ENCODE measurements at regions not wholly inside any gene's neighbourhood (a gene's known extent, or its start where the extent isn't known, plus 50 kb on each side); places are given as distances from the start of the nearest gene placed in this dataset.

GRCh38 chr14:101000711-101001250 is 97.3 kb upstream of the RTL1 start:
- H3K27me3 ChIP-seq (replicated peaks in 1 of 2; ENCODE audit: control insufficient read depth in 2 of 2, extremely low read depth in 1 of 2, insufficient read depth in 2 of 2, low read length in 1 of 2): peaks cover 0 to 28% of the 10 kb centered on the region in 2 experiments
- H3K4me1 ChIP-seq (ENCODE audit: control insufficient read depth in 1 of 2, extremely low read depth in 1 of 2, insufficient read depth in 2 of 2, low read length in 2 of 2): no peaks in the 10 kb centered on the region
- ChIA-PET POLR2A (no interaction called here), CTCF (no interaction called here)
- Mint-ChIP-seq H3K27ac (no peak overlapping the region), H3K9me3 (no peaks in the 10 kb centered on the region), H3K4me1 (no peaks in the 10 kb centered on the region), H3K4me3 (no peak overlapping the region), H3K27me3 (peaks cover 32 to 34% of the 10 kb centered on the region in 2 donors), H3K36me3 (no peaks in the 10 kb centered on the region)
- no peaks in the 10 kb centered on the region for H3K9me3 ChIP-seq
- no peak overlapping the region for H3K4me3 ChIP-seq (ENCODE audit: control insufficient read depth in 1 of 2, extremely low read depth in 1 of 2, low read length in 1 of 2)
- 43% methylated on average over 4 of the region's 4 CpGs for WGBS (ENCODE audit: insufficient coverage)
- H3K27ac ChIP-seq (ENCODE audit: low read length): no peak overlapping the region
- H3K36me3 ChIP-seq (ENCODE audit: control insufficient read depth in 2 of 2, extremely low read depth in 1 of 2, insufficient read depth in 1 of 2, low read length in 1 of 2): no peaks in the 10 kb centered on the region
- no peak for DNase-seq
- no peak for ATAC-seq (replicated peaks in 1 of 4)

GRCh38 chr14:101001311-101002069 is 98.0 kb upstream of the RTL1 start:
- no peaks in the 10 kb centered on the region for H3K4me1 ChIP-seq (ENCODE audit: control insufficient read depth in 1 of 2, extremely low read depth in 1 of 2, insufficient read depth in 2 of 2, low read length in 2 of 2)
- no peak overlapping the region for H3K4me3 ChIP-seq (ENCODE audit: control insufficient read depth in 1 of 2, extremely low read depth in 1 of 2, low read length in 1 of 2)
- H3K9me3 ChIP-seq: no peaks in the 10 kb centered on the region
- Mint-ChIP-seq H3K27me3 (peaks cover 30 to 36% of the 10 kb centered on the region in 2 donors), H3K4me1 (peaks cover 0 to 3% (median 0%) of the 10 kb centered on the region in 3 donors), H3K4me3 (no peak overlapping the region), H3K27ac (no peak overlapping the region), H3K9me3 (no peaks in the 10 kb centered on the region), H3K36me3 (no peaks in the 10 kb centered on the region)
- H3K36me3 ChIP-seq (ENCODE audit: control insufficient read depth in 2 of 2, extremely low read depth in 1 of 2, insufficient read depth in 1 of 2, low read length in 1 of 2): no peaks in the 10 kb centered on the region
- ChIA-PET POLR2A (no interaction called here), CTCF (no interaction called here)
- WGBS (ENCODE audit: insufficient coverage): 87% methylated on average over 9 of the region's 12 CpGs
- no peak overlapping the region for H3K27ac ChIP-seq (ENCODE audit: low read length)
- no peak for ATAC-seq (replicated peaks in 1 of 4)
- peaks cover 0 to 35% of the 10 kb centered on the region in 2 experiments for H3K27me3 ChIP-seq (replicated peaks in 1 of 2; ENCODE audit: control insufficient read depth in 2 of 2, extremely low read depth in 1 of 2, insufficient read depth in 2 of 2, low read length in 1 of 2)
- DNase-seq: no peak

GRCh38 chr14:101002738-101003137 is 99.2 kb upstream of the RTL1 start:
- Histone ChIP-seq H3K4me3 (ENCODE audit: control insufficient read depth in 1 of 2, extremely low read depth in 1 of 2, low read length in 1 of 2) (no peak overlapping the region), H3K36me3 (ENCODE audit: control insufficient read depth in 2 of 2, extremely low read depth in 1 of 2, insufficient read depth in 1 of 2, low read length in 1 of 2) (no peaks in the 10 kb centered on the region), H3K4me1 (ENCODE audit: control insufficient read depth in 1 of 2, extremely low read depth in 1 of 2, insufficient read depth in 2 of 2, low read length in 2 of 2) (no peaks in the 10 kb centered on the region), H3K27ac (ENCODE audit: low read length) (no peak overlapping the region), H3K9me3 (no peaks in the 10 kb centered on the region), H3K27me3 (replicated peaks in 1 of 2; ENCODE audit: control insufficient read depth in 2 of 2, extremely low read depth in 1 of 2, insufficient read depth in 2 of 2, low read length in 1 of 2) (peaks cover 0 to 39% of the 10 kb centered on the region in 2 experiments)
- ChIA-PET CTCF (no interaction called here), POLR2A (no interaction called here)
- no peaks in the 10 kb centered on the region for H3K36me3 Mint-ChIP-seq
- peaks cover 0 to 3% (median 0%) of the 10 kb centered on the region in 3 donors for H3K4me1 Mint-ChIP-seq
- ATAC-seq (replicated peaks in 1 of 4): no peak
- H3K27me3 Mint-ChIP-seq: peaks cover 34 to 43% of the 10 kb centered on the region in 2 donors
- H3K4me3 Mint-ChIP-seq: no peak overlapping the region
- no peak overlapping the region for H3K27ac Mint-ChIP-seq
- WGBS (ENCODE audit: insufficient coverage): no CpG with 5 or more reads among the region's 7 CpGs
- H3K9me3 Mint-ChIP-seq: no peaks in the 10 kb centered on the region
- no peak for DNase-seq

GRCh38 chr14:101004176-101004575 is 100.7 kb upstream of the RTL1 start:
- no peaks in the 10 kb centered on the region for H3K9me3 Mint-ChIP-seq
- CTCF ChIA-PET: no interaction called here

GRCh38 chr14:101004954-101005353 is 101.4 kb upstream of the RTL1 start:
- H3K36me3 Mint-ChIP-seq: no peaks in the 10 kb centered on the region
- no peaks in the 10 kb centered on the region for H3K36me3 ChIP-seq (ENCODE audit: control insufficient read depth in 2 of 2, extremely low read depth in 1 of 2, insufficient read depth in 1 of 2, low read length in 1 of 2)
- ChIA-PET POLR2A (no interaction called here), CTCF (no interaction called here)
- H3K4me3 Mint-ChIP-seq: no peak overlapping the region
- H3K4me3 ChIP-seq (ENCODE audit: control insufficient read depth in 1 of 2, extremely low read depth in 1 of 2, low read length in 1 of 2): no peak overlapping the region
- peaks cover 0 to 3% (median 0%) of the 10 kb centered on the region in 3 donors for H3K4me1 Mint-ChIP-seq
- no peak overlapping the region for H3K27ac Mint-ChIP-seq
- H3K27me3 ChIP-seq (replicated peaks in 1 of 2; ENCODE audit: control insufficient read depth in 2 of 2, extremely low read depth in 1 of 2, insufficient read depth in 2 of 2, low read length in 1 of 2): peaks cover 0 to 46% of the 10 kb centered on the region in 2 experiments
- H3K27ac ChIP-seq (ENCODE audit: low read length): no peak overlapping the region
- ATAC-seq (replicated peaks in 1 of 4): no peak
- no peak for DNase-seq
- H3K27me3 Mint-ChIP-seq: peaks cover 44 to 47% of the 10 kb centered on the region in 2 donors
- H3K9me3 Mint-ChIP-seq: no peaks in the 10 kb centered on the region
- 48% methylated on average over 7 of the region's 10 CpGs for WGBS (ENCODE audit: insufficient coverage)
- H3K4me1 ChIP-seq (ENCODE audit: control insufficient read depth in 1 of 2, extremely low read depth in 1 of 2, insufficient read depth in 2 of 2, low read length in 2 of 2): no peaks in the 10 kb centered on the region
- H3K9me3 ChIP-seq: no peaks in the 10 kb centered on the region

More at GRCh38 chr14:101004176-101004575, 100.7 kb upstream of the RTL1 start:
- Histone ChIP-seq H3K36me3 (ENCODE audit: control insufficient read depth in 2 of 2, extremely low read depth in 1 of 2, insufficient read depth in 1 of 2, low read length in 1 of 2) (no peaks in the 10 kb centered on the region), H3K4me3 (ENCODE audit: control insufficient read depth in 1 of 2, extremely low read depth in 1 of 2, low read length in 1 of 2) (no peak overlapping the region), H3K27me3 (replicated peaks in 1 of 2; ENCODE audit: control insufficient read depth in 2 of 2, extremely low read depth in 1 of 2, insufficient read depth in 2 of 2, low read length in 1 of 2) (peaks cover 0 to 45% of the 10 kb centered on the region in 2 experiments), H3K9me3 (no peaks in the 10 kb centered on the region), H3K4me1 (ENCODE audit: control insufficient read depth in 1 of 2, extremely low read depth in 1 of 2, insufficient read depth in 2 of 2, low read length in 2 of 2) (no peaks in the 10 kb centered on the region), H3K27ac (ENCODE audit: low read length) (no peak overlapping the region)
- 82% methylated on average over 9 of the region's 9 CpGs for WGBS (ENCODE audit: insufficient coverage)
- Mint-ChIP-seq H3K27me3 (peaks cover 36 to 43% of the 10 kb centered on the region in 2 donors), H3K27ac (no peak overlapping the region), H3K4me3 (no peak overlapping the region), H3K36me3 (no peaks in the 10 kb centered on the region), H3K4me1 (peaks cover 0 to 3% (median 0%) of the 10 kb centered on the region in 3 donors)
- POLR2A ChIA-PET: no interaction called here
- no peak for DNase-seq
- no peak for ATAC-seq (replicated peaks in 1 of 4)

- H3K4me1 Mint-ChIP-seq: peaks cover 0 to 3% (median 0%) of the 10 kb centered on the region in 3 donors
- WGBS (ENCODE audit: insufficient coverage): 32% methylated on average over 9 of the region's 10 CpGs
- H3K27ac Mint-ChIP-seq: no peak overlapping the region
These were observed 101.9 kb upstream of the RTL1 start for GRCh38 chr14:101005447-101005846.

More at GRCh38 chr14:101005447-101005846, 101.9 kb upstream of the RTL1 start:
- Mint-ChIP-seq H3K36me3 (no peaks in the 10 kb centered on the region), H3K27me3 (peaks cover 44 to 49% of the 10 kb centered on the region in 2 donors), H3K9me3 (no peaks in the 10 kb centered on the region), H3K4me3 (no peak overlapping the region)
- H3K27ac ChIP-seq (ENCODE audit: low read length): no peak overlapping the region
- no peaks in the 10 kb centered on the region for H3K9me3 ChIP-seq
- H3K36me3 ChIP-seq (ENCODE audit: control insufficient read depth in 2 of 2, extremely low read depth in 1 of 2, insufficient read depth in 1 of 2, low read length in 1 of 2): no peaks in the 10 kb centered on the region
- H3K27me3 ChIP-seq (replicated peaks in 1 of 2; ENCODE audit: control insufficient read depth in 2 of 2, extremely low read depth in 1 of 2, insufficient read depth in 2 of 2, low read length in 1 of 2): peaks cover 0 to 50% of the 10 kb centered on the region in 2 experiments
- no peaks in the 10 kb centered on the region for H3K4me1 ChIP-seq (ENCODE audit: control insufficient read depth in 1 of 2, extremely low read depth in 1 of 2, insufficient read depth in 2 of 2, low read length in 2 of 2)
- ATAC-seq (replicated peaks in 1 of 4) (no peak), DNase-seq (peak in 1 of 35 experiments; percentile 13)
- ChIA-PET POLR2A (no interaction called here), CTCF (no interaction called here)
- H3K4me3 ChIP-seq (ENCODE audit: control insufficient read depth in 1 of 2, extremely low read depth in 1 of 2, low read length in 1 of 2): no peak overlapping the region

All from T-cell (primary cell).